PC-3 (cell line): ENCODE measurements at regions not wholly inside any gene's neighbourhood (a gene's known extent, or its start where the extent isn't known, plus 50 kb on each side); places are given as distances from the start of the nearest gene placed in this dataset.
"Not testable (repeated sequence)": the region's sequence is repeated elsewhere in the genome, so short reads cannot be mapped to it uniquely, and the experiment has no call there.

ENCODE experiments used
- EZH2 ChIP-seq: fragments of 300-600 bp; sonication (generic); IDR thresholded peaks from one replicate; pipeline ENCODE4 v1.6.1; 2017; ENCODE audit warnings: antibody characterized with exemption, mild to moderate bottlenecking, low read length; ENCODE audit not compliant: unreplicated experiment
- TF ChIP-seq, protein P1 (sequence below): fragments of 300-600 bp; sonication (generic); conservative IDR thresholded peaks from 2 replicates; pipeline ENCODE4 v1.5.1; 2017; ENCODE audit warnings: antibody characterized with exemption, low read depth, mild to moderate bottlenecking, low read length

GRCh38 chr16:22573225-22573530 lies 62.5 kb downstream of the NPIPB5 start:
- TF ChIP-seq, protein P1, sequence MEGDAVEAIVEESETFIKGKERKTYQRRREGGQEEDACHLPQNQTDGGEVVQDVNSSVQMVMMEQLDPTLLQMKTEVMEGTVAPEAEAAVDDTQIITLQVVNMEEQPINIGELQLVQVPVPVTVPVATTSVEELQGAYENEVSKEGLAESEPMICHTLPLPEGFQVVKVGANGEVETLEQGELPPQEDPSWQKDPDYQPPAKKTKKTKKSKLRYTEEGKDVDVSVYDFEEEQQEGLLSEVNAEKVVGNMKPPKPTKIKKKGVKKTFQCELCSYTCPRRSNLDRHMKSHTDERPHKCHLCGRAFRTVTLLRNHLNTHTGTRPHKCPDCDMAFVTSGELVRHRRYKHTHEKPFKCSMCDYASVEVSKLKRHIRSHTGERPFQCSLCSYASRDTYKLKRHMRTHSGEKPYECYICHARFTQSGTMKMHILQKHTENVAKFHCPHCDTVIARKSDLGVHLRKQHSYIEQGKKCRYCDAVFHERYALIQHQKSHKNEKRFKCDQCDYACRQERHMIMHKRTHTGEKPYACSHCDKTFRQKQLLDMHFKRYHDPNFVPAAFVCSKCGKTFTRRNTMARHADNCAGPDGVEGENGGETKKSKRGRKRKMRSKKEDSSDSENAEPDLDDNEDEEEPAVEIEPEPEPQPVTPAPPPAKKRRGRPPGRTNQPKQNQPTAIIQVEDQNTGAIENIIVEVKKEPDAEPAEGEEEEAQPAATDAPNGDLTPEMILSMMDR, result not testable (repeated sequence)
- not testable (repeated sequence) for TF ChIP-seq EZH2
